Fibroblast of skin of right quadriceps (primary cell): ENCODE measurements at regions not wholly inside any gene's neighbourhood (a gene's known extent, or its start where the extent isn't known, plus 50 kb on each side); places are given as distances from the start of the nearest gene placed in this dataset.

Source experiments
- DNase-seq: peaks from one replicate; pipeline ENCODE4 v3.0.0-alpha.2; 2013

GRCh38 chr1:221902961-221903360 lies 161.1 kb upstream of the DUSP10 start:
- no peak for DNase-seq

- DNase-seq = no peak
These were observed 158.8 kb upstream of the DUSP10 start for GRCh38 chr1:221900678-221901077.

- DNase-seq = peak; percentile 64
These were observed 155.4 kb upstream of the DUSP10 start for GRCh38 chr1:221897321-221897721.

- DNase-seq = no peak
These were observed 150.5 kb upstream of the DUSP10 start for GRCh38 chr1:221892301-221892830.

- DNase-seq = peak; percentile 42
These were observed 149.8 kb upstream of the DUSP10 start for GRCh38 chr1:221891708-221892107.

GRCh38 chr1:221888801-221889200 lies 146.9 kb upstream of the DUSP10 start:
- DNase-seq = no peak

- no peak for DNase-seq
These were observed 146.3 kb upstream of the DUSP10 start for GRCh38 chr1:221888218-221888617.

GRCh38 chr1:221887758-221888157 lies 145.9 kb upstream of the DUSP10 start:
- DNase-seq = no peak

- DNase-seq = no peak
These were observed 145.5 kb upstream of the DUSP10 start for GRCh38 chr1:221887415-221887746.

GRCh38 chr1:221886743-221887414 lies 145.0 kb upstream of the DUSP10 start:
- peak; percentile 89 for DNase-seq

GRCh38 chr1:221886311-221886710 lies 144.4 kb upstream of the DUSP10 start:
- DNase-seq = no peak

GRCh38 chr1:221884821-221885220 lies 142.9 kb upstream of the DUSP10 start:
- no peak for DNase-seq

GRCh38 chr1:221881805-221882581 lies 140.1 kb upstream of the DUSP10 start:
- DNase-seq = no peak

- DNase-seq = no peak
These were observed 138.3 kb upstream of the DUSP10 start for GRCh38 chr1:221880182-221880581.

- DNase-seq = no peak
These were observed 136.2 kb upstream of the DUSP10 start for GRCh38 chr1:221878134-221878533.

- DNase-seq = no peak
These were observed 135.4 kb upstream of the DUSP10 start for GRCh38 chr1:221877311-221877710.

- DNase-seq = no peak
These were observed 133.1 kb upstream of the DUSP10 start for GRCh38 chr1:221875004-221875330.

- peak; percentile 84 for DNase-seq
These were observed 132.6 kb upstream of the DUSP10 start for GRCh38 chr1:221874285-221875003.

- DNase-seq = no peak
These were observed 131.8 kb upstream of the DUSP10 start for GRCh38 chr1:221873673-221874072.

- no peak for DNase-seq
These were observed 129.2 kb upstream of the DUSP10 start for GRCh38 chr1:221871056-221871455.

GRCh38 chr1:221869779-221870178 lies 127.9 kb upstream of the DUSP10 start:
- DNase-seq = peak; percentile 84

GRCh38 chr1:221868593-221869303 lies 126.9 kb upstream of the DUSP10 start:
- peak; percentile 93 for DNase-seq

- no peak for DNase-seq
These were observed 125.1 kb upstream of the DUSP10 start for GRCh38 chr1:221867003-221867402.
